ENCODE measurements at regions not wholly inside any gene's neighbourhood (a gene's known extent, or its start where the extent isn't known, plus 50 kb on each side); places are given as distances from the start of the nearest gene placed in this dataset.

GRCh38 chr4:156672492-156673305, 298.9 kb downstream of the PDGFC start:
- Mint-ChIP-seq H3K9me3 (no peaks in the 10 kb centered on the region), H3K4me3 (no peak overlapping the region), H3K36me3 (no peaks in the 10 kb centered on the region), H3K4me1 (peaks cover 9% of the 10 kb centered on the region), H3K27me3 (ENCODE audit: insufficient read depth, low read depth) (peaks cover 2% of the 10 kb centered on the region), H3K27ac (no peak overlapping the region)
- H3K27ac ChIP-seq, result no peak overlapping the region
- H2AFZ ChIP-seq (replicated peaks), result peak overlapping the region; percentile 28
- no peak overlapping the region for H3K4me2 ChIP-seq
- TF ChIP-seq CTCF (IDR thresholded peaks at IDR 0.05) (no peak), EZH2 (IDR thresholded peaks at IDR 0.05) (no peak), EZH2phosphoT487 (IDR thresholded peaks at IDR 0.05) (no peak)
- no peaks in the 10 kb centered on the region for H4K20me1 ChIP-seq (ENCODE audit: low read depth)
- H3K9me3 ChIP-seq (ENCODE audit: low read depth), result no peaks in the 10 kb centered on the region
- no peaks in the 10 kb centered on the region for H3F3A ChIP-seq (ENCODE audit: low read depth)
- no peak overlapping the region for H3K4me3 ChIP-seq
- no peaks in the 10 kb centered on the region for H3K36me3 ChIP-seq
- no peaks in the 10 kb centered on the region for H3K27me3 ChIP-seq
- no peaks in the 10 kb centered on the region for H3K4me1 ChIP-seq
- no peak for DNase-seq (ENCODE audit: low spot score)
- H3K9ac ChIP-seq, result no peak overlapping the region
- H3K79me2 ChIP-seq (ENCODE audit: low read depth), result no peaks in the 10 kb centered on the region

- Histone ChIP-seq H3K9ac (no peak overlapping the region), H3K4me1 (peaks cover 25% of the 10 kb centered on the region), H3F3A (ENCODE audit: low read depth) (no peaks in the 10 kb centered on the region), H4K20me1 (ENCODE audit: low read depth) (no peaks in the 10 kb centered on the region), H3K4me2 (no peak overlapping the region), H3K9me3 (ENCODE audit: low read depth) (no peaks in the 10 kb centered on the region), H3K36me3 (no peaks in the 10 kb centered on the region), H2AFZ (replicated peaks) (peak overlapping the region; percentile 7), H3K27ac (no peak overlapping the region), H3K27me3 (no peaks in the 10 kb centered on the region), H3K4me3 (no peak overlapping the region), H3K79me2 (ENCODE audit: low read depth) (no peaks in the 10 kb centered on the region)
- Mint-ChIP-seq H3K27me3 (ENCODE audit: insufficient read depth, low read depth) (peaks cover 3% of the 10 kb centered on the region), H3K4me1 (peaks cover 19% of the 10 kb centered on the region), H3K9me3 (no peaks in the 10 kb centered on the region), H3K36me3 (no peaks in the 10 kb centered on the region), H3K27ac (no peak overlapping the region), H3K4me3 (no peak overlapping the region)
- no peak for DNase-seq (ENCODE audit: low spot score)
- no peak for TF ChIP-seq CTCF (IDR thresholded peaks at IDR 0.05)
- TF ChIP-seq EZH2phosphoT487 (IDR thresholded peaks at IDR 0.05), result no peak
- no peak for TF ChIP-seq EZH2 (IDR thresholded peaks at IDR 0.05)
Measured at GRCh38 chr4:156665780-156666366, 305.7 kb downstream of the PDGFC start.

- H3K4me1 ChIP-seq, result peaks cover 25% of the 10 kb centered on the region
- peak overlapping the region; percentile 9 for H3K4me2 ChIP-seq
- H3K36me3 ChIP-seq, result no peaks in the 10 kb centered on the region
- Mint-ChIP-seq H3K27ac (no peak overlapping the region), H3K4me3 (no peak overlapping the region), H3K4me1 (peaks cover 19% of the 10 kb centered on the region), H3K9me3 (no peaks in the 10 kb centered on the region), H3K36me3 (no peaks in the 10 kb centered on the region), H3K27me3 (ENCODE audit: insufficient read depth, low read depth) (peaks cover 3% of the 10 kb centered on the region)
- no peaks in the 10 kb centered on the region for H3K27me3 ChIP-seq
- DNase-seq (ENCODE audit: low spot score), result peak; percentile 27
- no peaks in the 10 kb centered on the region for H3K9me3 ChIP-seq (ENCODE audit: low read depth)
- no peak overlapping the region for H3K4me3 ChIP-seq
- H2AFZ ChIP-seq (replicated peaks), result no peak overlapping the region
- H3K9ac ChIP-seq, result no peak overlapping the region
- no peaks in the 10 kb centered on the region for H3F3A ChIP-seq (ENCODE audit: low read depth)
- no peaks in the 10 kb centered on the region for H4K20me1 ChIP-seq (ENCODE audit: low read depth)
- no peaks in the 10 kb centered on the region for H3K79me2 ChIP-seq (ENCODE audit: low read depth)
- TF ChIP-seq EZH2phosphoT487 (IDR thresholded peaks at IDR 0.05) (no peak), EZH2 (IDR thresholded peaks at IDR 0.05) (no peak), CTCF (IDR thresholded peaks at IDR 0.05) (no peak)
- H3K27ac ChIP-seq, result no peak overlapping the region
Measured at GRCh38 chr4:156663663-156664062, 307.9 kb downstream of the PDGFC start.

All from neural progenitor cell (in vitro differentiated cells).